Transverse colon (tissue), 3 donors: ENCODE measurements at regions not wholly inside any gene's neighbourhood (a gene's known extent, or its start where the extent isn't known, plus 50 kb on each side); places are given as distances from the start of the nearest gene placed in this dataset.

Source experiments
- CTCF ChIP-seq, 5 experiments: fragments of 200-600 bp in 3 of 5; fragments of 450-650 bp in 2 of 5; sonication (generic) in 3 of 5; IDR thresholded peaks; 1 replicate in 2 of 5; 2 replicates in 3 of 5; pipeline ENCODE4 v1.5.1; 2016 to 2017; ENCODE audit warnings: antibody characterized with exemption in 5 of 5, inconsistent platforms in 3 of 5, mild to moderate bottlenecking in 2 of 5, moderate library complexity in 1 of 5
- POLR2A ChIP-seq: fragments of 450-650 bp; IDR thresholded peaks from one replicate; pipeline ENCODE4 v1.6.1; 2016; ENCODE audit warnings: antibody characterized with exemption, mild to moderate bottlenecking, moderate library complexity

DNA sequence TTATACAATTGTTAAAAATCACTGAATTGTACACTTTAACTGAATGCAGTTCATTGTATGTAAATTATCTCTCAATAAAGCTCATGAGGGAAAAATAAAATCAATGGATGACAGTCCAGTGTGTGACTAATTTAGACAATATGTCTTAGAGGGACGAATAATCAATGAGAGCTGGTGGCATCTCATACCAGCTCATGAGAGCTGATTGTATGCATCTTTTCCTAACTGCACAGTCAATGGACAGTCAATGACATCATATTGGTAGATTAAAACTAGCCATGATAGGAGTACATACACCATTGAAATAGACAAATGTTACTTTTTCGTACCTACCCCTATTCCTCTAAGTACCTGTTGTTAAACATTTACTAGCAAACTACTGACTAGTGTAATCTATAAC, 946.1 kb downstream of the SQOR start:
- TF ChIP-seq CTCF (IDR thresholded peaks at IDR 0.05) (no peak), POLR2A (no peak)
